Skeletal muscle tissue (tissue), 3 donors: ENCODE measurements at regions not wholly inside any gene's neighbourhood (a gene's known extent, or its start where the extent isn't known, plus 50 kb on each side); places are given as distances from the start of the nearest gene placed in this dataset.

Experiments used
- H3K27ac ChIP-seq: one replicate; pipeline ENCODE4 v1.7.0; 2013; ENCODE audit warnings: mild to moderate bottlenecking, low read depth, low read length, inconsistent platforms
- H3K27me3 ChIP-seq, 3 donors: one replicate each; pipeline ENCODE4 v1.7.0; 2013; ENCODE audit warnings: low read length in 3 of 3; ENCODE audit not compliant: control insufficient read depth in 3 of 3, insufficient read depth in 3 of 3
- H3K36me3 ChIP-seq, 3 donors: one replicate each; pipeline ENCODE4 v1.7.0; 2013; ENCODE audit warnings: low read length in 3 of 3; ENCODE audit not compliant: control insufficient read depth in 3 of 3, insufficient read depth in 3 of 3
- H3K4me1 ChIP-seq, 3 donors: one replicate each; pipeline ENCODE4 v1.7.0; 2013; ENCODE audit warnings: low read length in 3 of 3, mild to moderate bottlenecking in 3 of 3; ENCODE audit not compliant: control insufficient read depth in 3 of 3, insufficient read depth in 3 of 3
- H3K4me3 ChIP-seq, 3 donors: one replicate each; pipeline ENCODE4 v1.7.0; 2013; ENCODE audit warnings: low read length in 3 of 3
- H3K9ac ChIP-seq, 3 donors: one replicate each; pipeline ENCODE4 v1.7.0; 2013; ENCODE audit warnings: low read length in 3 of 3, mild to moderate bottlenecking in 3 of 3, moderate library complexity in 2 of 3, low read depth in 1 of 3
- H3K9me3 ChIP-seq, 3 donors: one replicate each; pipeline ENCODE4 v1.7.0; 2013; ENCODE audit warnings: low read length in 3 of 3; ENCODE audit not compliant: control insufficient read depth in 3 of 3
- donor health status: Osteomylitis.

DNA sequence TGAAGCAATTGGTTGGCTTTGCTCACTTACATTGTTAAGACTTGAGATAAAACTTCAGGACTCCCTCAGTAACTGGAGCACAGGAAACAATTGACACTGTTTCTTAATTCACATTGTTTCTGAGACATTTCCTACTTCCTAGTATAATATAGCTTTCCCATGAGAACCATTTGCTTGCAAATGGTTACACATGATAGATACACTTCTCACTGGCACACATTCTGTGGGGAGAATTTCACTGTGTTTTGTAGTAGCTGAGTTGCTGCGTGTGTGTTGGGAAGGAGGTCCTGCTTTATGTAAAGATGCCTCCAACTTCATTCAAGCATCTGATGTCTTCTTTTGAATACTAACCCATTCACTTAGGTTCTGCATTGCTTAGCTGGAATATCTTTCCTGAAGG, 85.3 kb upstream of the SLC4A4 start:
- Histone ChIP-seq H3K27ac (no peak overlapping the region), H3K4me3 (no peak overlapping the region), H3K9ac (no peak overlapping the region), H3K4me1 (peaks cover 3 to 19% (median 18%) of the 10 kb centered on the region in 3 donors), H3K36me3 (no peaks in the 10 kb centered on the region), H3K27me3 (no peaks in the 10 kb centered on the region), H3K9me3 (no peaks in the 10 kb centered on the region)

DNA sequence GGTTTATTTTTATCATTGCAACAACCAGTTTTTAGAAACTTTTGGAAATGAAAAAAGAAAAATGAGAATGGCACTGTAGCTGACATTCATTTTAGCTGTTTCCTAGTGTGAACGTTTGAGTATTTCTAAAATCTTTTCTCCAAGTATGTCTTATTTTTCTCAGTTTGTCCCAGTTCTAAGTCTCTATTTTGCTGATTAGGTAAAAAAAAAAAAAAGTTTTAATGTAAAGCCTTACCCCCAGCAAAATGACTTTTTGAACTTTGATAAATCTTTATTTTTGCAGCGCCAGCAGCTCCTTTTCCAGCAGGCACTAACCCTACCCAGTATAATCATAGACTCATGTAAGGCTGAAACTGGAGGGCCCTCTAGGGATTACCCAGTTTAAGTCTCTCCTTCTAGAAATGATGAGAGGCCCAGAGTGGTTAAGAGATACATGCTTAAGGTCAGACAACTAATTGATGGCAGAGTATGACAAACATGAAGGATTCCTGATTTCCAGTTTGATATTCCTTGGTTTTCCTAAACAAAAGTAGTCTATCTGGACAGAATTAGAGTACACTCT, 84.3 kb upstream of the SLC4A4 start:
- Histone ChIP-seq H3K27me3 (no peaks in the 10 kb centered on the region), H3K4me3 (no peak overlapping the region), H3K4me1 (peaks cover 3 to 23% (median 20%) of the 10 kb centered on the region in 3 donors), H3K27ac (no peak overlapping the region), H3K36me3 (no peaks in the 10 kb centered on the region), H3K9me3 (no peaks in the 10 kb centered on the region), H3K9ac (no peak overlapping the region)

DNA sequence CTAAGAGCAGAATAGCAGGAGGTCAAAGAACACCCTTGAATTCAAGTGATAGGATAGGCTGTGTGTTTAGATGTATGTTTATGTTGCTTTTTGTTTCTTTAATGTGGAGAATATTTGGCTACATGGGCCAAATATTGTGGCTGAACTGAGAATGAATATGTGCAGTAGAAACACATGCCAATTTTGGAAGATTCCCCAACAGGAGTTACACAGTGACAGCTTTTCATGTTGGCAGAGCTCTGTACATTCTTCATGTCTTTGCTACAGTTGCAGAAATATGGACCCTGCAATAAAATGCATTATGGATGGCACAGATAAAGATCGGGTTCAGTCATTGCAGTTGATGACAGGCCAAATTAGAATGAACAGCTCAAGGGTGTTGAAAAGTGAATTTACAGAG, 82.8 kb upstream of the SLC4A4 start:
- Histone ChIP-seq H3K4me1 (peaks cover 7 to 32% (median 31%) of the 10 kb centered on the region in 3 donors), H3K27ac (no peak overlapping the region), H3K9ac (no peak overlapping the region), H3K9me3 (no peaks in the 10 kb centered on the region), H3K27me3 (no peaks in the 10 kb centered on the region), H3K36me3 (no peaks in the 10 kb centered on the region), H3K4me3 (no peak overlapping the region)

DNA sequence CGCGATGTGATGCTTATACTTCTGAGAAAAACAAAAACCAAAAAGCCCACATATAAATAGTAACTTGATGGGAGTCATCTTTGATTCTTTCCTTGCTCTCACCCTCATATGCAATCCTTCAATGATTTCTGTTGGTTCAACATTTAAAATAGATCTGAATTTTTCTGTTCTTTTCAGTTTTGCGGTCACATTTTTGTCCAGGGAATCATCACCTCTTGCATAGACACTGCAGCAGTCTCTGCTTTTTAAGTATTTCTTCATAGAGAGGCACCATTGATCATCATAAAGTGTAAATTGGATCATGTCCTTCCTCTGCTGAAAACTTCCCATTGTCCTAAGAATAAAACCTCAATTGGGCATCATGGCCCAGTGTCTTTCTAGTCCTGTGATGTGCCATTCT, 81.1 kb upstream of the SLC4A4 start:
- H3K27ac ChIP-seq: no peak overlapping the region
- no peaks in the 10 kb centered on the region for H3K9me3 ChIP-seq
- no peak overlapping the region for H3K9ac ChIP-seq
- no peak overlapping the region for H3K4me3 ChIP-seq
- H3K36me3 ChIP-seq: no peaks in the 10 kb centered on the region
- H3K4me1 ChIP-seq: peaks cover 17 to 40% (median 35%) of the 10 kb centered on the region in 3 donors
- no peaks in the 10 kb centered on the region for H3K27me3 ChIP-seq

DNA sequence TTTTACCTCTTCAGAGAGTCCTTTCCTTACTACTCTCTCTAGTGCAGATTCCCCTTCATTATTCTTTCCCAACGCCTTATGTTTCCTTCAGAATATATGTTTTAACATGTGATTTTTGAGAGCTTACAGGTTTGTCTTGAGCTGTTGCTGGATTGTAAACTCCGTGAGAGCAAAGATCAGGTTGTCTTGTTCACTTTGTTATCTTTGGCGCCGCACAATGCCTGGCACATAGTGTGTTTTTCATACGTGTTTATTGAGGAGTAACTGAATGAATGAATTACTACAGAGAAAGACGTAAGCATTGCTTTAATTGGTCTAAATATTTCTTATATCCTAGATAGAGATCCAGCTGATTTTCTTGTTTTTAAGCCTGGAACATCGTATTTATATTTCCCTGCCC, 80.5 kb upstream of the SLC4A4 start:
- Histone ChIP-seq H3K27ac (no peak overlapping the region), H3K36me3 (no peaks in the 10 kb centered on the region), H3K4me3 (no peak overlapping the region), H3K9ac (no peak overlapping the region), H3K9me3 (no peaks in the 10 kb centered on the region), H3K4me1 (peaks cover 17 to 40% (median 35%) of the 10 kb centered on the region in 3 donors), H3K27me3 (no peaks in the 10 kb centered on the region)

DNA sequence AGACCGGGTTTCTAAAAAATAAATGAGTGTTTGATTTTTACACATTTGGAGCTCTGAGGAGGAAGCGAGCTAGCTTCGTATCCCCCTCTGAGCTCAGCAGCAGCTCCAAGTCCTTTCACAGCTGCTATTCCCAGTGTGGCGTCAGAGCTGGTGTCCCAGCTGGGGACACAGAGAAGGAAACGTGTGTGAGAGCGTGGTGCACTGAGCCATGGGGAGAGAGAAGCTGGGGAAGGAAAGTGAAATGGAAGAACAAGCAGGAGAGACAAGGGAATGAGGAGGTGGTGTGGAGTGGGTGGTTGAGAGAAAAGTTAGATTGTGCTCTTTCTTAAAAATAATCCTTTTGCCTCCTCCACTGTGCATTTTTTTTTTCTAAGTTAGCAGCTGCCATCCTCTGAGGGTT, 79.5 kb upstream of the SLC4A4 start:
- no peaks in the 10 kb centered on the region for H3K36me3 ChIP-seq
- no peaks in the 10 kb centered on the region for H3K9me3 ChIP-seq
- no peak overlapping the region for H3K9ac ChIP-seq
- H3K4me3 ChIP-seq: no peak overlapping the region
- peaks cover 17 to 40% (median 32%) of the 10 kb centered on the region in 3 donors for H3K4me1 ChIP-seq
- H3K27me3 ChIP-seq: no peaks in the 10 kb centered on the region
- no peak overlapping the region for H3K27ac ChIP-seq

DNA sequence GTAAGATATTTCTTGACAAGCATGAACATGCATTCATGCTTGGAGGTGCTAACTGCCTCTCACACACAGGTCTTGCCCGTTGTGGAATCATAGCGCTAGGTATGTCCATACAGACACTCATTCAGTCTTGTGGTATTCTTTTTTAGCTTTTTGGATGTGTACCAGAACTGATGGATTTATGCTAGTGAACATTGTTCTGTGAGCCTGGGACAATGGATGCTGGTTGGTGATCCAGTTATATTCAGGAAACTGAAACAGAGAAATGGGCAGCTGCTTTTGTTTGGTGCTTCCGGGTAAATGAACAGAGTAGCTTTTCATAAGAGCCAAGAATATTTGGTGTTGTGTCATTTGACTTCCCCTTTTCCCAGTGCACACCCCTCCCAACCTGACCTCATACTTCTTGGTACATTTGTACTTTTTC, 78.9 kb upstream of the SLC4A4 start:
- H3K27ac ChIP-seq: no peak overlapping the region
- no peaks in the 10 kb centered on the region for H3K9me3 ChIP-seq
- peaks cover 17 to 38% (median 32%) of the 10 kb centered on the region in 3 donors for H3K4me1 ChIP-seq
- H3K4me3 ChIP-seq: no peak overlapping the region
- H3K9ac ChIP-seq: no peak overlapping the region
- no peaks in the 10 kb centered on the region for H3K27me3 ChIP-seq
- no peaks in the 10 kb centered on the region for H3K36me3 ChIP-seq

DNA sequence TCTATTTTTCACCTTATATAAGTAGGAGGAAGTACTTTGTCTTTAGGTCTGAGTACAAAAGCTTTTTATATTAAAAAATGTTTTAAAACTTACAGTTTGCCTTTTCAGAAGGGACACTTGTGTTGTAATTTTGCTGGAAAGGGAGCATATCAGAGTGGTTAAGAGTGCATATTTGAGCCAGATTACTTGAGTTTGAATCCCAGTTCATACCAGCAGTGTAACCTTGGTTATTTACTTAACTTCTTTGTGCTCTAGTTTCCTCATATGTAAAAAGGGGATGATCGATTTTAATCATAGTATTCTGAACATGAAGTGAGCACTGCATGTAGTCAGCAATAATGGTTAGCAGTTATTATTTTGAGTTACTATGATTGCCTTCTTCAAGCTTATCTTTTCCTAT, 78.3 kb upstream of the SLC4A4 start:
- H3K9ac ChIP-seq: no peak overlapping the region
- H3K4me1 ChIP-seq: peaks cover 17 to 38% (median 32%) of the 10 kb centered on the region in 3 donors
- H3K4me3 ChIP-seq: no peak overlapping the region
- H3K36me3 ChIP-seq: no peaks in the 10 kb centered on the region
- H3K27me3 ChIP-seq: no peaks in the 10 kb centered on the region
- no peaks in the 10 kb centered on the region for H3K9me3 ChIP-seq
- peak overlapping the region; percentile 45 for H3K27ac ChIP-seq

DNA sequence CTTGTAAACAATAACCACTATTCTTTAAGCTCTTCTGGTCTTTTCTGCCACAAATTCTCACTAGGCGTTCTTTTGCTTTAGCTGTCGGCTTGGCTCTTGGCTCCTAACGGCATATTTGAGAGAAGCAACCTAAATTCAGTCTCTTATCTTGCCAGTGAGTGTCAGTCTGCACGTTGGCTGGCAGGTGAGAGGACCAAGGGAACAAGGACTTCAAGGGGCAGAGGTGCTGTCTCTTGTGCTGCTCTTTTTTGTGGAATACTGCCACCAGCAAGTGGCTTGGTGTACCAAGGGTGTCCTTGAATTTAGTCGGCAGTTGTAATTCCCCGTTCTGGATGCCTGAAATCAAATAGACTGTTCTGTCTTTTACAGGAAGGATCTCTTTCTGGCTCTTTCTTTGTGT, 77.8 kb upstream of the SLC4A4 start:
- Histone ChIP-seq H3K36me3 (no peaks in the 10 kb centered on the region), H3K4me1 (peaks cover 17 to 33% (median 28%) of the 10 kb centered on the region in 3 donors), H3K27ac (peak overlapping the region; percentile 45), H3K9me3 (no peaks in the 10 kb centered on the region), H3K9ac (peak overlapping the region in 1 of 3 donors; percentile 46), H3K27me3 (no peaks in the 10 kb centered on the region), H3K4me3 (no peak overlapping the region)

DNA sequence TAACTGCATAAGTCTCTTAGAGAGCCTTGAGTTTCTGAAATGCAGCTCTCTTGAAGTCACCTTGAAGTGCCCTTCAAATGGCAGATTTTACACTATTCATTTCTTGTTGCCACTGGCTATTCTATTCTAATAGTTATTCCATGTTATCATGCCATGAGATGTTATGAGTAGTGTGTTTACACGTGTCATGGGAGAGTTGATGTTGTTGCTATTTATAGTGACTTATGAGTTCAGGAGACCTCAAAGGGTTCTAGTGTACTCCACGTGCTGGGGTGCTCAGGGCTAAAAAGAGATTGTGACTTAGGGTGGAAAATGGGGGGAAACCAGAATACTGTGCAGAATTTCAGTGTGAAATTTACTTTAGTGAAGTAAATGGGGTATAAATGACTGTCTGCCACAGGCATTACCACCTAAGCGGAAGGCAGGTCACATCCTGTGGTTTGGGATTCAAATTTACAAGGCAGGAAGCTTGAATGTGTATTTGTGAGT, 77.1 kb upstream of the SLC4A4 start:
- H3K4me1 ChIP-seq: peaks cover 17 to 27% (median 22%) of the 10 kb centered on the region in 3 donors

More for the DNA sequence above, 77.1 kb upstream of the SLC4A4 start:
- Histone ChIP-seq H3K36me3 (no peaks in the 10 kb centered on the region), H3K9ac (no peak overlapping the region), H3K4me3 (no peak overlapping the region), H3K27me3 (no peaks in the 10 kb centered on the region), H3K27ac (peak overlapping the region; percentile 45), H3K9me3 (no peaks in the 10 kb centered on the region)
